K562 (cell line): ENCODE measurements at regions not wholly inside any gene's neighbourhood (a gene's known extent, or its start where the extent isn't known, plus 50 kb on each side); places are given as distances from the start of the nearest gene placed in this dataset.

Experiments
- BACH1 ChIP-seq: fragments of 200-800 bp; sonication (Bioruptor generic); IDR thresholded peaks from 2 replicates; pipeline ENCODE4 v1.6.1; 2016; ENCODE audit warnings: missing genetic modification characterization, missing compliant biosample characterization
- BRD9 ChIP-seq: fragments of 450-650 bp; IDR thresholded peaks from 2 replicates; pipeline ENCODE4 v1.6.1; 2018; ENCODE audit warnings: low read depth; ENCODE audit not compliant: partially characterized antibody
- CHD1 ChIP-seq: fragments of 200-600 bp; sonication (generic); IDR thresholded peaks from one replicate; pipeline ENCODE4 v1.6.1; 2012; ENCODE audit warnings: mild to moderate bottlenecking, moderate library complexity, low read length, inconsistent platforms
- ELF4 ChIP-seq: fragments of 450-650 bp; formaldehyde crosslinking; IDR thresholded peaks from 2 replicates; pipeline ENCODE4 v1.4.0; 2022; ENCODE audit warnings: missing genetic modification characterization
- HDAC3 ChIP-seq: fragments of 450-650 bp; IDR thresholded peaks from 2 replicates; pipeline ENCODE4 v1.6.1; 2018; ENCODE audit warnings: borderline replicate concordance, mild to moderate bottlenecking, moderate library complexity; ENCODE audit not compliant: partially characterized antibody
- ID3 ChIP-seq, 2 experiments: fragments of 250-450 bp in 1 of 2; fragments of 450-650 bp in 1 of 2; sonication (Bioruptor Pico) in 1 of 2; IDR thresholded peaks; 2 replicates each; pipeline versions ENCODE4 v1.6.1 to v1.8.0; 2016 to 2021; ENCODE audit warnings: mild to moderate bottlenecking in 2 of 2, moderate library complexity in 2 of 2, missing compliant biosample characterization in 1 of 2, missing genetic modification characterization in 1 of 2
- MAFK ChIP-seq: IDR thresholded peaks from 2 replicates; pipeline ENCODE4 v1.6.1; 2011; ENCODE audit warnings: low read length, improper control_type of control experiment
- MYC ChIP-seq, 2 experiments: fragments of 250-450 bp in 1 of 2; sonication (Bioruptor Pico) in 1 of 2; IDR thresholded peaks; 2 replicates each; pipeline versions ENCODE4 v1.5.1 to v1.6.1; 2012 to 2021; ENCODE audit warnings: low read depth in 2 of 2, borderline replicate concordance in 1 of 2, improper control_type of control experiment in 1 of 2, low read length in 1 of 2, mild to moderate bottlenecking in 1 of 2, moderate library complexity in 1 of 2
- NUFIP1 ChIP-seq: fragments of 450-650 bp; IDR thresholded peaks from 2 replicates; pipeline ENCODE4 v1.6.1; 2018; ENCODE audit not compliant: partially characterized antibody
- PTTG1 ChIP-seq: fragments of 450-650 bp; IDR thresholded peaks from 2 replicates; pipeline ENCODE4 v1.6.1; 2016; ENCODE audit warnings: low read depth, mild to moderate bottlenecking, missing genetic modification characterization, missing compliant biosample characterization
- RREB1 ChIP-seq: fragments of 250-450 bp; sonication (Bioruptor Pico); IDR thresholded peaks from 2 replicates; pipeline ENCODE4 v1.4.0; 2020
- SP1 ChIP-seq: sonication (generic); formaldehyde crosslinking; IDR thresholded peaks from 2 replicates; pipeline ENCODE4 v1.8.1; 2022; ENCODE audit warnings: mild to moderate bottlenecking, missing genetic modification reagents
- TBP ChIP-seq: optimal IDR thresholded peaks from 2 replicates; pipeline ENCODE3; 2011; ENCODE audit warnings: low read depth, low read length, improper control_type of control experiment
- TFAM ChIP-seq: fragments of 250-450 bp; sonication (Bioruptor Pico); conservative IDR thresholded peaks from 2 replicates; pipeline ENCODE4 v1.5.0; 2021; ENCODE audit warnings: mild to moderate bottlenecking, moderate library complexity
- TFE3 ChIP-seq: fragments of 450-650 bp; formaldehyde crosslinking; IDR thresholded peaks from 2 replicates; pipeline ENCODE4 v1.4.0; 2020; ENCODE audit warnings: mild to moderate bottlenecking, mixed read lengths
- ZNF175 ChIP-seq: fragments of 200-800 bp; sonication (Bioruptor generic); IDR thresholded peaks from 2 replicates; pipeline ENCODE4 v1.6.1; 2016; ENCODE audit warnings: low read depth, mild to moderate bottlenecking, missing genetic modification characterization, missing compliant biosample characterization
- ZNF444 ChIP-seq: fragments of 250-450 bp; sonication (Bioruptor Pico); IDR thresholded peaks from 2 replicates; pipeline ENCODE4 v1.4.0; 2020; ENCODE audit warnings: mild to moderate bottlenecking, moderate library complexity
- ZNF507 ChIP-seq: conservative IDR thresholded peaks from 2 replicates; pipeline ENCODE4 v1.6.1; 2017; ENCODE audit warnings: missing genetic modification characterization, missing compliant biosample characterization
- ZNF668 ChIP-seq: fragments of 250-450 bp; sonication (Bioruptor Pico); IDR thresholded peaks from 2 replicates; pipeline ENCODE4 v1.8.0; 2022; ENCODE audit warnings: mild to moderate bottlenecking, inconsistent platforms
- ZNF76 ChIP-seq: fragments of 250-450 bp; sonication (Bioruptor Pico); IDR thresholded peaks from 2 replicates; pipeline ENCODE4 v1.4.0; 2020; ENCODE audit warnings: mild to moderate bottlenecking, moderate library complexity, borderline replicate concordance
- ZNF79 ChIP-seq: fragments of 250-450 bp; sonication (Bioruptor Pico); IDR thresholded peaks from 2 replicates; pipeline ENCODE4 v1.4.0; 2020; ENCODE audit warnings: low read depth, mild to moderate bottlenecking, moderate library complexity

- TF ChIP-seq ELF4 (0 out of 2 replicates have a peak, but pooled peaks have one; percentile 63), TBP (no peak), ID3 (CRISPR knock-in tag; IDR thresholded peaks at IDR 0.05) (no peak), ID3 (tag; IDR thresholded peaks at IDR 0.05) (peak; percentile 94), RREB1 (CRISPR knock-in tag) (0 out of 2 replicates have a peak, but pooled peaks have one; percentile 70), MYC (IDR thresholded peaks at IDR 0.05; ENCODE audit: low read depth, low read length) (no peak), MYC (CRISPR knock-in tag; IDR thresholded peaks at IDR 0.05; ENCODE audit: borderline replicate concordance, low read depth) (0 out of 2 replicates have a peak, but pooled peaks have one; percentile 15), ZNF668 (CRISPR knock-in tag) (peak; percentile 78), ZNF76 (CRISPR knock-in tag) (peak; percentile 69; the same call in 1 of the 2 replicates), ZNF79 (CRISPR knock-in tag) (peak; percentile 36; the same call in 1 of the 2 replicates), MAFK (no peak), BRD9 (peak; percentile 13), TFE3 (0 out of 2 replicates have a peak, but pooled peaks have one; percentile 10), ZNF175 (peak; percentile 85; the same call in 1 of the 2 replicates), SP1 (CRISPR knock-in tag) (peak; percentile 50; the same call in 1 of the 2 replicates), ZNF507 (no peak), BACH1 (tag) (peak; percentile 72; the same call in 1 of the 2 replicates), CHD1 (no peak), NUFIP1 (peak; percentile 10), TFAM (CRISPR knock-in tag) (no peak), PTTG1 (tag) (peak; percentile 49; the same call in 1 of the 2 replicates), HDAC3 (no peak), ZNF444 (no peak)
Measured at GRCh38 chr21:33975548-33976081, 60.0 kb upstream of the ATP5PO start (continued).
